Endothelial cell of umbilical vein (primary cell): ENCODE measurements at regions not wholly inside any gene's neighbourhood (a gene's known extent, or its start where the extent isn't known, plus 50 kb on each side); places are given as distances from the start of the nearest gene placed in this dataset.

Experiments used
- BruUV-seq: library from RNA; stranded (reverse); fragments of 400-500 nt; replicated peaks from 2 replicates; lab custom pipeline; 2021; lab: Mats Ljungman, UMichigan
- CTCF ChIA-PET: fragments of 300-600, 350-600 bp; sonication (Branson Sonifier 250); formaldehyde crosslinking; loops from one replicate; lab custom pipeline; 2021; ENCODE audit warnings: antibody characterized with exemption, inconsistent platforms; lab: Charles Lee
- POLR2A ChIA-PET: fragments of 300-600, 350-600 bp; sonication (Branson Sonifier 250); formaldehyde crosslinking; loops from one replicate; lab custom pipeline; 2021; ENCODE audit warnings: antibody characterized with exemption, inconsistent platforms; lab: Charles Lee
- DNase-seq: peaks from one replicate; pipeline ENCODE4 v3.0.0-alpha.2; 2011; ENCODE audit warnings: low read depth, low spot score
- FAIRE-seq: peaks from 2 replicates; lab custom pipeline; 2011; peaks lifted over from hg19 to GRCh38; lab: Jason Lieb, UNC
- H2AFZ ChIP-seq: 2 replicates; pipeline ENCODE4 v1.6.0; 2012; ENCODE audit warnings: low read depth, low read length, control low read depth, inconsistent platforms
- H3K27ac ChIP-seq: 2 replicates; pipeline ENCODE4 v1.5.1; 2011; ENCODE audit warnings: low read depth, mild to moderate bottlenecking, control low read depth, low read length, moderate library complexity; ENCODE audit not compliant: insufficient read depth
- H3K27me3 ChIP-seq, 2 experiments: 2 replicates each; pipeline versions ENCODE4 v1.6.0 to v1.6.1; 2011; ENCODE audit warnings: low read length in 2 of 2, mixed read lengths in 1 of 2; ENCODE audit not compliant: control insufficient read depth in 2 of 2, insufficient read depth in 2 of 2
- H3K36me3 ChIP-seq, 2 experiments: 2 replicates in 1 of 2; 3 replicates in 1 of 2; pipeline ENCODE4 v1.5.1; 2011; ENCODE audit warnings: low read length in 2 of 2, mild to moderate bottlenecking in 1 of 2, moderate library complexity in 1 of 2; ENCODE audit not compliant: control insufficient read depth in 2 of 2, insufficient read depth in 2 of 2; ENCODE audit errors: extremely low read depth in 1 of 2
- H3K4me1 ChIP-seq: 3 replicates; pipeline ENCODE4 v1.5.1; 2011; ENCODE audit warnings: mild to moderate bottlenecking, low read length; ENCODE audit not compliant: control insufficient read depth, insufficient read depth; ENCODE audit errors: extremely low read depth
- H3K4me2 ChIP-seq: 2 replicates; pipeline ENCODE4 v1.6.1; 2011; ENCODE audit warnings: low read length, control low read depth, mixed read lengths; ENCODE audit not compliant: insufficient read depth
- H3K4me3 ChIP-seq, 3 experiments: fragments of 200-600 bp in 1 of 3; sonication (generic), shearing (Covaris generic) in 1 of 3; replicated peaks in 1 of 3; 2 replicates each; pipeline ENCODE4 v1.5.1; 2011 to 2016; ENCODE audit warnings: control low read depth in 3 of 3, low read length in 3 of 3, mild to moderate bottlenecking in 2 of 3, inconsistent platforms in 1 of 3, low read depth in 1 of 3, moderate library complexity in 1 of 3; ENCODE audit not compliant: insufficient read depth in 1 of 3
- H3K79me2 ChIP-seq: 2 replicates; pipeline ENCODE4 v1.6.0; 2012; ENCODE audit warnings: low read length, inconsistent platforms; ENCODE audit not compliant: control insufficient read depth, insufficient read depth
- H3K9ac ChIP-seq: replicated peaks from 2 replicates; pipeline ENCODE3; 2011; ENCODE audit warnings: low read length, control low read depth; ENCODE audit not compliant: insufficient read depth; ENCODE audit errors: extremely low read depth
- H3K9me1 ChIP-seq: replicated peaks from 3 replicates; pipeline ENCODE4 v1.6.0; 2011; ENCODE audit warnings: mild to moderate bottlenecking, low read length; ENCODE audit not compliant: control insufficient read depth, insufficient read depth; ENCODE audit errors: extremely low read depth
- H3K9me3 ChIP-seq: replicated peaks from 2 replicates; pipeline ENCODE4 v1.5.1; 2012; ENCODE audit warnings: low read length, inconsistent platforms; ENCODE audit not compliant: control insufficient read depth, insufficient read depth
- H4K20me1 ChIP-seq: replicated peaks from 2 replicates; pipeline ENCODE3; 2011; ENCODE audit warnings: mild to moderate bottlenecking, low read length; ENCODE audit not compliant: control insufficient read depth, insufficient read depth; ENCODE audit errors: extremely low read depth
- EZH2 ChIP-seq: IDR thresholded peaks from 2 replicates; pipeline ENCODE4 v1.6.1; 2012; ENCODE audit warnings: borderline replicate concordance, low read depth, mild to moderate bottlenecking, moderate library complexity, low read length, inconsistent platforms; ENCODE audit not compliant: severe bottlenecking
- FOS ChIP-seq: IDR thresholded peaks from 2 replicates; pipeline ENCODE4 v1.6.1; 2011; ENCODE audit warnings: mild to moderate bottlenecking, low read length, moderate library complexity, borderline replicate concordance; ENCODE audit not compliant: insufficient read depth
- MAX ChIP-seq: IDR thresholded peaks from 2 replicates; pipeline ENCODE4 v1.6.1; 2011; ENCODE audit not compliant: insufficient read depth, insufficient read length
- MYC ChIP-seq: IDR thresholded peaks from one replicate; pipeline ENCODE4 v1.6.1; 2011; ENCODE audit warnings: mild to moderate bottlenecking, low read depth, low read length
- POLR2A ChIP-seq: IDR thresholded peaks from 2 replicates; pipeline ENCODE4 v1.6.1; 2012; ENCODE audit warnings: low read depth, mild to moderate bottlenecking, control low read depth, low read length
- POLR2AphosphoS5 ChIP-seq: IDR thresholded peaks from 2 replicates; pipeline ENCODE4 v1.6.1; 2012; ENCODE audit warnings: low read depth, mild to moderate bottlenecking, control low read depth, low read length, moderate library complexity; ENCODE audit not compliant: insufficient read depth
- dilution Hi-C: fragments of 300-500 bp; cut with MboI; formaldehyde crosslinking; loops from one replicate; pipeline ENCODE4 v1.15.0; 2019; ENCODE audit warnings: low sequenced_read_pairs; ENCODE audit not compliant: extremely low pct_ligation_motif_present
- intact Hi-C: fragments of 100-400 bp; cut with micrococcal nuclease; formaldehyde crosslinking; loops from one replicate; pipeline ENCODE4 v1.10.0; 2022
- TF ChIP-seq, protein P1 (sequence below), 2 donors: IDR thresholded peaks; 1 replicate in 1 of 2; 2 replicates in 1 of 2; pipeline ENCODE4 v1.5.1; 2011; ENCODE audit warnings: low read length in 2 of 2, mild to moderate bottlenecking in 2 of 2, moderate library complexity in 2 of 2, control low read depth in 1 of 2, inconsistent platforms in 1 of 2, low read depth in 1 of 2; ENCODE audit not compliant: insufficient read depth in 1 of 2; ENCODE audit errors: extremely low read depth in 1 of 2

DNA sequence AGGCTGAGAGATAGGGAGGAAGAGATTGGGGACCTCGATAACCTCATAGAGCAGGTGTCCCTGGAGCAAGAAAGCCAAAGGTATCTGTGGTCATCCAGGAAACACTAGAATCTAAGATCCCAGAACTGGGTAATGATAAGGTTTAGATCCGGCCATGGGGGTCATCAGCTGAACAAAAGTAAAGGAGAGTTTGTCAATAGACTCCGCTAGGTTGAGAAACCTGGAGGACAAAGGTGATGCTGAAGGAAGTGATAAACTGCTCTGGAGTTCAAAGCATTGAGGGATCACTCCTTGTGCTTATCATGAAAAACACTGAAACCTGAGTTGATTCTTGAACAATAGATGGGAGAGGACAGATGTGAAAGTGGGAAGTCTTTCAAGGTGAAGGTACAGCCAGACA is 59.5 kb upstream of the SLC2A1 start:
- intact Hi-C loops, result no loop called here
- TF ChIP-seq POLR2A (no peak), POLR2AphosphoS5 (no peak), EZH2 (no peak), MYC (no peak), MAX (no peak), FOS (no peak)
- TF ChIP-seq, protein P1, sequence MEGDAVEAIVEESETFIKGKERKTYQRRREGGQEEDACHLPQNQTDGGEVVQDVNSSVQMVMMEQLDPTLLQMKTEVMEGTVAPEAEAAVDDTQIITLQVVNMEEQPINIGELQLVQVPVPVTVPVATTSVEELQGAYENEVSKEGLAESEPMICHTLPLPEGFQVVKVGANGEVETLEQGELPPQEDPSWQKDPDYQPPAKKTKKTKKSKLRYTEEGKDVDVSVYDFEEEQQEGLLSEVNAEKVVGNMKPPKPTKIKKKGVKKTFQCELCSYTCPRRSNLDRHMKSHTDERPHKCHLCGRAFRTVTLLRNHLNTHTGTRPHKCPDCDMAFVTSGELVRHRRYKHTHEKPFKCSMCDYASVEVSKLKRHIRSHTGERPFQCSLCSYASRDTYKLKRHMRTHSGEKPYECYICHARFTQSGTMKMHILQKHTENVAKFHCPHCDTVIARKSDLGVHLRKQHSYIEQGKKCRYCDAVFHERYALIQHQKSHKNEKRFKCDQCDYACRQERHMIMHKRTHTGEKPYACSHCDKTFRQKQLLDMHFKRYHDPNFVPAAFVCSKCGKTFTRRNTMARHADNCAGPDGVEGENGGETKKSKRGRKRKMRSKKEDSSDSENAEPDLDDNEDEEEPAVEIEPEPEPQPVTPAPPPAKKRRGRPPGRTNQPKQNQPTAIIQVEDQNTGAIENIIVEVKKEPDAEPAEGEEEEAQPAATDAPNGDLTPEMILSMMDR (IDR thresholded peaks at IDR 0.05; ENCODE audit: extremely low read depth in 1 of 2, insufficient read depth in 1 of 2, low read depth in 1 of 2, low read length in 2 of 2), result no peak
- POLR2A ChIA-PET, result no interaction called here
- FAIRE-seq (no peak), DNase-seq (no peak)
- no peak overlapping the region for H3K4me2 ChIP-seq
- no peak overlapping the region for H3K4me3 ChIP-seq
- no peaks in the 10 kb centered on the region for H3K36me3 ChIP-seq
- H3K9me1 ChIP-seq, result no peaks in the 10 kb centered on the region
- H3K4me1 ChIP-seq, result no peaks in the 10 kb centered on the region
- CTCF ChIA-PET, result no interaction called here
- no peaks in the 10 kb centered on the region for H3K9me3 ChIP-seq
- H4K20me1 ChIP-seq, result no peaks in the 10 kb centered on the region
- peaks cover 2 to 10% of the 10 kb centered on the region in 2 experiments for H3K27me3 ChIP-seq
- H3K79me2 ChIP-seq, result no peaks in the 10 kb centered on the region
- no peak overlapping the region for H3K27ac ChIP-seq
- H3K9ac ChIP-seq, result no peak overlapping the region
- H2AFZ ChIP-seq, result no peak overlapping the region
- BruUV-seq, result no TSS peak
- dilution Hi-C loops, result no loop called here
